ENCODE measurements at regions not wholly inside any gene's neighbourhood (a gene's known extent, or its start where the extent isn't known, plus 50 kb on each side); places are given as distances from the start of the nearest gene placed in this dataset.

GRCh38 chr11:13118194-13118593, 109.1 kb downstream of the RASSF10 start:
- TF ChIP-seq TCF12 (IDR thresholded peaks at IDR 0.05; ENCODE audit: low read depth), result no peak
- no peak for TF ChIP-seq YY1 (IDR thresholded peaks at IDR 0.05; ENCODE audit: low read depth)
- TF ChIP-seq FOXM1 (IDR thresholded peaks at IDR 0.05; ENCODE audit: borderline replicate concordance, low read depth), result no peak
- TF ChIP-seq ZBTB7A (IDR thresholded peaks at IDR 0.05; ENCODE audit: low read depth), result no peak
- TF ChIP-seq REST (IDR thresholded peaks at IDR 0.05; ENCODE audit: low read depth), result no peak
- no peak for TF ChIP-seq NFIC (IDR thresholded peaks at IDR 0.05)
- no peak for TF ChIP-seq RAD21 (IDR thresholded peaks at IDR 0.05; ENCODE audit: low read depth)
- no peak for TF ChIP-seq EP300 (IDR thresholded peaks at IDR 0.05; ENCODE audit: borderline replicate concordance)
- TF ChIP-seq USF1 (IDR thresholded peaks at IDR 0.05), result no peak
- TF ChIP-seq EGR1 (IDR thresholded peaks at IDR 0.05), result no peak

- TF ChIP-seq YY1 (IDR thresholded peaks at IDR 0.05; ENCODE audit: low read depth), result no peak
- TF ChIP-seq ZBTB7A (IDR thresholded peaks at IDR 0.05; ENCODE audit: low read depth), result no peak
- TF ChIP-seq CEBPB (IDR thresholded peaks at IDR 0.05), result no peak
- no peak for TF ChIP-seq MAX (IDR thresholded peaks at IDR 0.05)
- no peak for TF ChIP-seq TEAD4 (IDR thresholded peaks at IDR 0.05)
- no peak for TF ChIP-seq EP300 (IDR thresholded peaks at IDR 0.05; ENCODE audit: borderline replicate concordance)
- no peak for TF ChIP-seq EGR1 (IDR thresholded peaks at IDR 0.05)
- no peak for TF ChIP-seq TCF12 (IDR thresholded peaks at IDR 0.05; ENCODE audit: low read depth)
- TF ChIP-seq NFIC (IDR thresholded peaks at IDR 0.05), result no peak
- TF ChIP-seq USF1 (IDR thresholded peaks at IDR 0.05), result no peak
Measured at GRCh38 chr11:13118650-13119049, 109.5 kb downstream of the RASSF10 start.

- TF ChIP-seq MAX (IDR thresholded peaks at IDR 0.05), result no peak
- no peak for TF ChIP-seq NFIC (IDR thresholded peaks at IDR 0.05)
- TF ChIP-seq REST (IDR thresholded peaks at IDR 0.05; ENCODE audit: low read depth), result no peak
- no peak for TF ChIP-seq FOXM1 (IDR thresholded peaks at IDR 0.05; ENCODE audit: borderline replicate concordance, low read depth)
- no peak for TF ChIP-seq CREB1 (IDR thresholded peaks at IDR 0.05; ENCODE audit: low read depth)
- TF ChIP-seq USF1 (IDR thresholded peaks at IDR 0.05), result no peak
- TF ChIP-seq TEAD4 (IDR thresholded peaks at IDR 0.05), result no peak
- TF ChIP-seq YY1 (IDR thresholded peaks at IDR 0.05; ENCODE audit: low read depth), result no peak
- no peak for TF ChIP-seq ZBTB7A (IDR thresholded peaks at IDR 0.05; ENCODE audit: low read depth)
Measured at GRCh38 chr11:13119361-13119760, 110.2 kb downstream of the RASSF10 start.

- TF ChIP-seq MAX (IDR thresholded peaks at IDR 0.05) (no peak; the same call in 1 of the 2 replicates), CEBPB (IDR thresholded peaks at IDR 0.05) (0 out of 2 replicates have a peak, but pooled peaks have one; percentile 22), TCF12 (IDR thresholded peaks at IDR 0.05; ENCODE audit: low read depth) (0 out of 2 replicates have a peak, but pooled peaks have one; percentile 47), USF1 (IDR thresholded peaks at IDR 0.05) (no peak), NFIC (IDR thresholded peaks at IDR 0.05) (peak; percentile 57), EGR1 (IDR thresholded peaks at IDR 0.05) (0 out of 2 replicates have a peak, but pooled peaks have one; percentile 14), TEAD4 (IDR thresholded peaks at IDR 0.05) (peak; percentile 70), REST (IDR thresholded peaks at IDR 0.05; ENCODE audit: low read depth) (no peak)
Measured at GRCh38 chr11:13119941-13120520, 110.9 kb downstream of the RASSF10 start.
